ENCODE measurements at regions not wholly inside any gene's neighbourhood (a gene's known extent, or its start where the extent isn't known, plus 50 kb on each side); places are given as distances from the start of the nearest gene placed in this dataset.

- Histone ChIP-seq H3K79me2 (ENCODE audit: control insufficient read depth, insufficient read depth, low read length) (no peaks in the 10 kb centered on the region), H3K4me3 (replicated peaks in 1 of 4; ENCODE audit: control extremely low read depth in 1 of 4, insufficient read depth in 1 of 4, low read depth in 3 of 4, low read length in 4 of 4) (no peak overlapping the region), H3K27me3 (ENCODE audit: control insufficient read depth, insufficient read depth, low read length) (no peaks in the 10 kb centered on the region), H3K9ac (ENCODE audit: insufficient read depth, low read length) (no peak overlapping the region), H3K4me2 (ENCODE audit: extremely low read depth, insufficient read depth, low read length) (no peak overlapping the region), H2AFZ (ENCODE audit: low read length) (no peak overlapping the region), H3K9me3 (ENCODE audit: control insufficient read depth, insufficient read depth, low read depth, low read length) (no peaks in the 10 kb centered on the region), H3K27ac (ENCODE audit: insufficient read depth, low read length) (no peak overlapping the region), H4K20me1 (ENCODE audit: control insufficient read depth, extremely low read depth, insufficient read depth, low read length) (peaks cover 2% of the 10 kb centered on the region), H3K36me3 (ENCODE audit: control insufficient read depth, insufficient read depth, low read length) (no peaks in the 10 kb centered on the region), H3K4me1 (ENCODE audit: control insufficient read depth, extremely low read depth, insufficient read depth, low read length) (no peaks in the 10 kb centered on the region)
- TF ChIP-seq EZH2 (IDR thresholded peaks at IDR 0.05; ENCODE audit: low read length, missing control alignments) (no peak), CTCF (conservative IDR thresholded peaks at IDR 0.05 in 1 of 2, IDR thresholded peaks at IDR 0.05 in 1 of 2; ENCODE audit: low read depth in 1 of 2, low read length in 2 of 2) (no peak)
- DNase-seq (ENCODE audit: low read depth in 2 of 2), result no peak
Measured at GRCh38 chr6:137623293-137623692, 129.1 kb upstream of the OLIG3 start.

GRCh38 chr6:137625100-137625661 lies 131.0 kb upstream of the OLIG3 start:
- Histone ChIP-seq H3K27me3 (ENCODE audit: control insufficient read depth, insufficient read depth, low read length) (no peaks in the 10 kb centered on the region), H3K9ac (ENCODE audit: insufficient read depth, low read length) (no peak overlapping the region), H4K20me1 (ENCODE audit: control insufficient read depth, extremely low read depth, insufficient read depth, low read length) (no peaks in the 10 kb centered on the region), H3K4me1 (ENCODE audit: control insufficient read depth, extremely low read depth, insufficient read depth, low read length) (no peaks in the 10 kb centered on the region), H3K27ac (ENCODE audit: insufficient read depth, low read length) (no peak overlapping the region), H2AFZ (ENCODE audit: low read length) (no peak overlapping the region), H3K4me2 (ENCODE audit: extremely low read depth, insufficient read depth, low read length) (no peak overlapping the region), H3K36me3 (ENCODE audit: control insufficient read depth, insufficient read depth, low read length) (no peaks in the 10 kb centered on the region), H3K4me3 (replicated peaks in 1 of 4; ENCODE audit: control extremely low read depth in 1 of 4, insufficient read depth in 1 of 4, low read depth in 3 of 4, low read length in 4 of 4) (no peak overlapping the region), H3K9me3 (ENCODE audit: control insufficient read depth, insufficient read depth, low read depth, low read length) (no peaks in the 10 kb centered on the region), H3K79me2 (ENCODE audit: control insufficient read depth, insufficient read depth, low read length) (no peaks in the 10 kb centered on the region)
- no peak for DNase-seq (ENCODE audit: low read depth in 2 of 2)
- TF ChIP-seq CTCF (conservative IDR thresholded peaks at IDR 0.05 in 1 of 2, IDR thresholded peaks at IDR 0.05 in 1 of 2; ENCODE audit: low read depth in 1 of 2, low read length in 2 of 2) (no peak), EZH2 (IDR thresholded peaks at IDR 0.05; ENCODE audit: low read length, missing control alignments) (no peak)

- no peaks in the 10 kb centered on the region for H4K20me1 ChIP-seq (ENCODE audit: control insufficient read depth, extremely low read depth, insufficient read depth, low read length)
- H3K4me1 ChIP-seq (ENCODE audit: control insufficient read depth, extremely low read depth, insufficient read depth, low read length), result no peaks in the 10 kb centered on the region
- H2AFZ ChIP-seq (ENCODE audit: low read length), result no peak overlapping the region
- no peak overlapping the region for H3K9ac ChIP-seq (ENCODE audit: insufficient read depth, low read length)
- no peak overlapping the region for H3K27ac ChIP-seq (ENCODE audit: insufficient read depth, low read length)
- no peaks in the 10 kb centered on the region for H3K36me3 ChIP-seq (ENCODE audit: control insufficient read depth, insufficient read depth, low read length)
- no peak overlapping the region for H3K4me3 ChIP-seq (replicated peaks in 1 of 4; ENCODE audit: control extremely low read depth in 1 of 4, insufficient read depth in 1 of 4, low read depth in 3 of 4, low read length in 4 of 4)
- no peaks in the 10 kb centered on the region for H3K27me3 ChIP-seq (ENCODE audit: control insufficient read depth, insufficient read depth, low read length)
- no peak for TF ChIP-seq EZH2 (IDR thresholded peaks at IDR 0.05; ENCODE audit: low read length, missing control alignments)
- TF ChIP-seq CTCF (conservative IDR thresholded peaks at IDR 0.05 in 1 of 2, IDR thresholded peaks at IDR 0.05 in 1 of 2; ENCODE audit: low read depth in 1 of 2, low read length in 2 of 2), result no peak
- no peaks in the 10 kb centered on the region for H3K79me2 ChIP-seq (ENCODE audit: control insufficient read depth, insufficient read depth, low read length)
- no peaks in the 10 kb centered on the region for H3K9me3 ChIP-seq (ENCODE audit: control insufficient read depth, insufficient read depth, low read depth, low read length)
- H3K4me2 ChIP-seq (ENCODE audit: extremely low read depth, insufficient read depth, low read length), result no peak overlapping the region
- no peak for DNase-seq (ENCODE audit: low read depth in 2 of 2)
Measured at GRCh38 chr6:137625808-137626207, 131.6 kb upstream of the OLIG3 start.
